Left renal cortex interstitium (tissue), 4 donors: ENCODE measurements at regions not wholly inside any gene's neighbourhood (a gene's known extent, or its start where the extent isn't known, plus 50 kb on each side); places are given as distances from the start of the nearest gene placed in this dataset.

Source experiments
- DNase-seq, 4 donors: peaks; one replicate each; pipeline ENCODE4 v3.0.0-alpha.2; 2013; ENCODE audit warnings: low read depth in 4 of 4, low spot score in 2 of 4, missing footprints in 1 of 4

DNA sequence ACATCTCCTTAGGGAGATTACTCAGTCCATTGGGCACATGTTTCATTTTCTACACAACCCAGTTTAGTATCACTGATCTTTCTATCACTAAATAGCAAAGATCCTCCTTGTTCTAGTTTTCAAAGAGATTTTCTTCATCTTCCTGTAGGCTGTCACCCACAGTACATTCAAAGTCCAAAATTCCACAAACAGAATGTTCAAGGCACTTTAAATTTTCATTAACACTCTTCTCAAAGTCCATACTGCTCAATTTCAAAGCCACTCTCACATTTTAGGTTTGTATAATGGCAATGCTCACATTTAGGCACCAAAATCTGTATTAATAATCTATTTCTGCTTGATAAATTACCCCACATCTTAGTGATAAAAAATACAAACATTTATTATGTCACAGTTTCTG, 152.8 kb downstream of the FSIP2 start:
- DNase-seq, result no peak

DNA sequence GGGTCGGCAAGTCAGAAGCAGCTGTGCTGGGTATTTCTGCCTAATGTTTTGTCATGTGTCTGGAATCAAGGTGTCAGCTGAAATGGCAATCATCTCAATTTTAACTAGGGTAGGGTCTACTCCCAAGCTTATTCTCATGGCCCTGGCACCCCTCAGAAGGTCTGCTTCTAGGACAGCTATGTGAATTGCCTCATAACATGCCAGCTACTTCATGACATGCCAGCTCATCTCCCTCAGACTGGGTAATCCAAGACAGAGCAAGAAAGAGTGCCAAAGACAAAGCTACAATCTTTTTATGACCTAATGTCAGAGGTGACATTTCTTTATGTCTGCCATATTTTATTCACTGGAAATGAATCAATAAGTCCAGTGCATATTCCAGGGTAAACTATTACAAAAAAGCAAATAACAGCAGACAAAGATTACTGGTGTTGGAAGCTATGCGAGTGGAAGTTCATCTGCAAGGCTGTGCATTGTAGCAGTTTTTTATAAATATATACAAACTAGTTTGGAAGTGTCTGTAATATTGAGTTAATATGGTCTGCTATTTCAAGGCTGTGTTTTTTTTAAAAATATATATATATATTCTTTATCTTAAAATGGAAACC, 153.3 kb downstream of the FSIP2 start:
- DNase-seq, result no peak

DNA sequence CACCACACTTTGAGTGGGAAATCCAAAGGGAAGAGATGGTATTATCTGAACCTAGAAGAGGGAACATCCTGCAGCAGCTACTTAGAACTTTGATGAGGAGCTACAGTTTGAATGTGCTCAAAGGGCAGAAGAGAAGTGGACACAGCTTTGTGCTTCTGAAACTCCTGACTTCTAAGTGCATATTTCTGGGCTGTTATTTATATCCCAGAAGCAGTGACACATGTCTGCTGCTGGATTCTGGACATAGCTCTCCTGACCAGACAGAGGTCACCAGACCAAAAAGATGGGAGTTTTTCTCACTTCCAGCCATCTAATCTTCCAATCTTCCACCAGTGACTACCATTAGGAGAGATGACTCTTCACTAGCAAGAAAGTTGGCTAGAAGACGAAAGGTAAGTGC, 153.9 kb downstream of the FSIP2 start:
- DNase-seq, result no peak

DNA sequence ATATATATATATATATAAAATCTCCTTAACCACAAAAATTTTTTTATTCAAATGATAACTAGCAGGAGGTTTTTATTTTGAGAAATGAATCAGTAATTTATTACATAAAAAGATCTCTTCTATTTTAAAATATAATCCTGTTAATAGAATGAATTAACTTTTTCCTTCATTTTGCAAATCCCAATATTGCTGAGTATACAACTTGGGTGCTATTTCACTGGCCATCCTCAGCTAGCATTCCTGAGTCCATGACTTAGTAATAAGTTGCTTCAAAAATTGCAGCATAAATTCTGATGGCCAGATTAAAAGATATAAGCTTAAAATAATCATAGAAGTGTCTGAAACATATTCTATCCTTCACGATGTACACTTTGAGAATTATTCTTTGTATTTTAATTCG, 155.6 kb downstream of the FSIP2 start:
- DNase-seq, result no peak

DNA sequence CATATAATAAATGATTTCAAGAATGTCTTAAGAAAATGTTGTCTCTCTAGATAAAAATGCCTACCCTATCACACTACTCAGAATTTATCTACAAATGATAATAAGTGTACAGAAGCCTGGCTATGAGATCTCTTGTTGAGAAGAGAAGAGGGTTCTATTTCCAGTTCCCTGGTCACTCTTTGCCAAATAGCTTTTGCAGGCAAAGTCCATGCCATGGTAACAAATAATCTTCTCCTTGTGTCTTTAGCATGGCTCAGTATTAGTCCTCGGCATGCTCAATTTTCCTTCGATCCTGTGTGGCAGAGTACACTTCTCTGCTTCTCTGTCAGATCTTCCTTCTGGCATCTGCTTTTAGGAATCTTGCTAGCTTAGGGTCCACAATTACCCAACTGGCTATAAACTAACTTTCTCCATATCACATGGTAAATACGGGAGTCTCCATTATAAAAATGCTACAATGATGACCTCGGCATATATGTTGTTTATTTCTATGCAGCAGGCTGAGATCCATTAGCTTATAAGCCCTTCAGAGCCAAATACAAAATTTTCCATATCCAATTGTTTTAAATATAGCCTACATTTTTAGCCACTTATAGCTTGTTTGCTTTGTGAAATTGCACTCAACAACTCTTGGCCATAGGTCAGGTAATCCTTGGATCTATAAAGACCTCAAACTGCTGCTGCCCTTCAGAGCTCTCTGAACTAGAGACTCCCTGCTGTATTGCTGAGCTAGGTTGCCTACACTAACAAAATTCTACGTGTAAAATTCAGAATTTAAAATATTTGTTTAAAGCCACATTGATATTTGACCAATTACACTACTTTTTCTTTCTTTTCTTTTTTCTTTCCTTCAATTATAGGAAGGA, 157.5 kb downstream of the FSIP2 start:
- no peak for DNase-seq

DNA sequence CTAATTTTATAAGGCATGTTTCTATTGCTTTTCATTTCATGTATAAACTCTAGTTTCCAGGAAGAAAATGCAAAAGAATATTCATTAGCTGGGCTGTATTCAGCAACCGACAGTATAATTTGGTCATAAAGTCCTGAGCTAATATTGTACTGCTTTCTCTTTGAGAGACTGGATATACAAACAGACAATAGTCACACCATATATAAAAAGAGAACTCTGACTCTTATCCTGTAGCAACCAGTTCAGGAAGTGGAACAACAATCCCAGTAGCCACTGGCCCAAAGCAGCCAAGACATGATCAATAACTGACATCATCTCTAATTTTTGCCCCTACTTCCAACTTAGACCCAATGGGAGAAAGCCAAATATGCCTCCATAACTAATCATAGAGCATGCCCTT, 160.8 kb downstream of the FSIP2 start:
- DNase-seq, result no peak

DNA sequence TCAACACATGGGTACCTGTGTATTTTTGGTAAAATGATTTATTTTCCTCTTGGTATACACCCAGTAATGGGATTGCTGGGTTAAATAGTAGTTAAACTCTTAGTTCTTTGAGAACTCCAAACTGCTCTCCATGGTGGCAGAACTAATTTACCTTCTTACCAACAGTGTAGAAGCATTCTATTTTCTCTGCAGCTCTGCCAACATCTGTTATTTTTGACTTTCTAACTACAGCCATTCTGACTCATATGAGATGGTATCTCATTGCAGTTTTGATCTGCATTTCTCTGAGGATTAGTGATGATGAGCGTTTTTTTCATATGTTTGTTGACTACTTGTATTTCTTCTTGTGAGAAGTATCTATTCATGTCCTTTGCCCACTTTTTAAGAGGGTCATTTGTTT, 180.6 kb downstream of the FSIP2 start:
- DNase-seq, result no peak

DNA sequence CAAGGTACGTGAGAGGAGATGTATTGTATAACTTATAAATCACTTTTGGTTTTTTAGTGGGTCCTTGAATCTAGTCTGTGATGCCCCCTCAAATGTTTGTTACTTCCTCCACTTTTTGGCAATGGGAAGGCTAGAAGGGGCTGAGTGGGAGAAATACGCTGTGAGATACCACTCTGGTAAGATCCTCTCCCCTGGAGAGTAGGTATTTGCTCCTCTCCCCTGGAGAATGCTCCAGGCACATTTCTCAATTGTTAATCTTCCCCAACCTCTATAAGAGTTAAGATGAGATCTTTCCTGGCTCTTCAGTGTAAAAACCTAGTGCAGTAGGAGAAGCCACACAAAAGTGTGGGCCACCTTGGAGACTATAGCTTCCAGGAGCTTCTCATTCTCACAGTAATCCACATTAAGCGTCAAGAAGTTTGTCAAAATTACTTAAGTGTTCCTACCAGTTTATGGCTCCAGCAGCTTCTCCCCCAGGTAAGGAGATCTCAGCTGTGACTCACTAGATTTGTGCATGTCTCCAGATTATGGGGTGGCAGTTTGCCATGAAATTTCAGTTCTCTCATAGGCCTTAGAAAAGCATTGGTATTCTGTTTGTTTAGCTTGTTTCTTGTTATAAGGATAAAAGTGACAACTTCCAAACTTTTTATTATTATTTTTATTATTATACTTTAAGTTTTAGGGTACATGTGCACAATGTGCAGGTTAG, 182.6 kb downstream of the FSIP2 start:
- no peak for DNase-seq

DNA sequence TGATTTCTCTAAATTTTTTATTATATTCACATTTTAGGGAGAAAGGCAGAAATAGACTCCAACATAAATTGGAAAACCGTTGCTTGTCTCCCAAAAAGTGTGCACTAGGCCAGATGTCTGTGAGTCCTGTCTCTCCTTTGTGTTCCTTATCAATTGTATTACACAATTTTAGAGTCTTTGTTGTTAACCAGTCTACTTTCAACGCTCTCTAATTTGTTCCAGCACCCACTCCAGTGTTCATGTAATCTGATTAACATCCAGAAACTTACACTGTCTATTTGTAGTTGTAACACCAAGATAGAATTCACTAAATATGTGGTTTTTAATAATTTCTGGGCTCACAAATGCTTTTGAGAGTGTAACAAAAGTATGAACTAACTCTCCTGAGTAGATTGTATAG, 195.6 kb downstream of the FSIP2 start:
- DNase-seq, result no peak

DNA sequence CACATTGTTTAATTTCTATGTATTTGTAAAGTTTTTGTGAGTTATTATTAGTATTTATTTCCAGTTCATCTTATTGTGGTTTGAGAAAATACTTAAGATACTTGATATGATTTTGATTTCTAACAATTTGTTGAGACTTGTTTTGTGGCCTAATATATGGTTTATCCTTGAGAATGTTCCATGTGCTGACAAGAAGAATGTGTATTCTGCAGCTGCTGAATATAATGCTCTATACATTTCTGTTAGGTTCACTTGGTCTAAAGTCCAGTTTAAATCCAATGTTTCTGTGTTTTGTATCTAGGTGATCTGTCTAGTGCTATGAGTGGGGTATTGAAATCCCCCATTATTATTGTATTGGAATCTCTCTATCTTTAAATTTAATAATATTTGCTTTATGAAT, 201.3 kb downstream of the FSIP2 start:
- DNase-seq, result no peak

DNA sequence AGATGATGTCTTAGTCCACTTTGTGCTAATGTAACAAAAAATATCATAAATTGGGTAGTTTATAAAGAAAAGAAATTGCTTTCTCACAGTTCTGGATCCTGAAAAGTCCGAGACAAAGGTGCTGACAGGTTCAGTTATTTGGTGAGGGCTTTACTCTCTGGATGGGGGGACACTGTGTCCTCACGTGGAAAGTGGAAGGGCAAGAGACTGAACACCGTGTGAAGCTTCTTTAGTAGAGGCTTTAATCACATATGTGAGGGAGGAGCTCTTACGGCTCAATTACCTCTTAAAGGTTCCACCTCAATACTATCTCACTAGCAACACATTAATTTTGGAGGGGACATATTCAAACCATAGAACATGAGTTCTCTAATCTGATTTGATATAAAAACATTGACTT, 204.3 kb downstream of the FSIP2 start:
- no peak for DNase-seq

DNA sequence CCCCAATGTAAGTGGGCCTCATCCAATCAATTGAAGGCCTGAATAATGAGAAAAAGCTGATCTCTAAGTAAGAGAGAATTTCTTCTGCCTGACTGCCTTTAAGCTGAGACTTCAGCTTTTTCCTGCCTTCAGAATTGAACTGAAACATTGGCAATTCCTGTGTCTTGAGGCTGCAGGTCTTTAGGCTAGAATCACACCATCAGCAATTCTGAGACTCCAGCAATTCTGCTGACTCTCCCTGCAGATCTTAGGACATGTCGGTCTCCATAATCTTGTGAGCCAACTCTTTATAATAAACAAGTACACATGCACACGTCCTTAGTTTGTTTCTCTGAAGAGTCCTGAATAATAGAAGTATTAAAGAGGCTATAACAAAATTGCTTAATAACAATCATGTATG, 209.1 kb downstream of the FSIP2 start:
- no peak for DNase-seq

DNA sequence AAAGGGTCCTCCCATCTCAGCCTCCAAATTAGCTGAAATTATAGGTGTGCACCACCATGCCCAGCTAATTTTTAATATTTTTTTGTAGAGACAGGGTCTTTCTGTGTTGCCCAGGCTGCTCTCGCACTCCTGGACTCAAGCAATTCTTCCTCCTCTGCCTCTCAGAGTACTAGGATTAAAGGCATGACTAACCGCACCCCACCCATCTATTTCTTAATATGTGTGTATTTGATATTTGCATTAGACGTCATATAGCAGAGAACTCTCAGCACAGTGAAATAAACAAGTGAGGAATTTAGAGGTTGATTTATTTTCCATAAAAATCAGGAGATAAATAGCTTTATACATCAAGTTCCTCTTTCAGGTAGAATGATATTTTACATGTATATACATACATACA, 213.5 kb downstream of the FSIP2 start:
- no peak for DNase-seq

DNA sequence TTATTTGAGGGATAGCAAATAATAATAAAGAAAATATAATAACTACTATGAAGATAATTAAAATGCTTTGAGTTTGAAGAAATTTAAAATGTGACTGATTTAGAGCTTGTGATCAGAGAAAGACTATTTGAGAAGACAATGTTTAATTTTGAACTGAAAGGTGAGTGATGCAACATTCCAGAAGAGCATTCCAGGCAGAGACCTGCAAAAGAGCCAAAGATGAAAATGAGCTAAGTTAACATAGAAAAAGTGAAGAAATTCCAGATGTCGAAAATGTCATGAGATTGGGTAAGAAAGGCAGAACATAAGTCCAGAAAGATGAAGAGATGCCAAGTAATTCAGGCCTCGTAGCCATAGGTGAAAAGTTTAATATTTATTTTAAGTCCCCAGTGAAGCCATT, 215.8 kb downstream of the FSIP2 start:
- no peak for DNase-seq

DNA sequence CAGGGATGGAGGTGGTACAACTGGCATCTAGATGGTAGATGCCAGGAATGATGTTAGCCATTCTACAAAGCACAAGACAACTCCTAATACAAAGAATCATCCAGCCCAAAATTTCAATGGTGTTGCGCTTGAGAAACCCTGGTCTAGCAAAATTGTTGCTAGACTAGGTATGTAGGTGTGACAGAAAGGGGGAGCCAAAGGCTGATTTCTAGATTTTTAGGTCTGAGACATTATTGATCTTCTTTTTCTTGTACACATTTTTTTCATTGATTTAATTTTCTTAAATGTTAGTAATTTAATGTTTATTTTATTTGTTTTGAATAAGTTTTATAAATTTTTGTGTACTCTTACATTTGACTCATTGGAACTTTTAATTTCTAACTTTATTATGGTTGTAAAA, 216.4 kb downstream of the FSIP2 start:
- no peak for DNase-seq

DNA sequence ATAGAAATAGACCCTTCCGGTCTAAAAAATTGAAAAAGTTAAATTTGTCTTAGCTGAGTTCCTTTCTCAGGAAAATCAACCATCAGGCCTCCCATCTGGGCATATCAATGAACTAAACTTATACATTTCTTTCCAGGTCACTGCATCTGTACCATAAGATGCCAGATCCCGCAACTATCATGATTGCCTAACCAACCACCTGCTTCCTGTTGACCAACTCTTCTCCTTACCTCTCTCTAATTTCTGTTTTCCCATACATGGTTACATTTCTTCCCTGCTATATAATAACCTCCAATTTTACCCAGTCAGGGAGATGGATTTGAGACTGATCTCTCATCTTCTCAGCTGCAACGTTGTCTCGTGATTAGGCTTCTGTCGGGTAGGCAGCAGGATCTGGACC, 228.7 kb downstream of the FSIP2 start:
- DNase-seq, result no peak

DNA sequence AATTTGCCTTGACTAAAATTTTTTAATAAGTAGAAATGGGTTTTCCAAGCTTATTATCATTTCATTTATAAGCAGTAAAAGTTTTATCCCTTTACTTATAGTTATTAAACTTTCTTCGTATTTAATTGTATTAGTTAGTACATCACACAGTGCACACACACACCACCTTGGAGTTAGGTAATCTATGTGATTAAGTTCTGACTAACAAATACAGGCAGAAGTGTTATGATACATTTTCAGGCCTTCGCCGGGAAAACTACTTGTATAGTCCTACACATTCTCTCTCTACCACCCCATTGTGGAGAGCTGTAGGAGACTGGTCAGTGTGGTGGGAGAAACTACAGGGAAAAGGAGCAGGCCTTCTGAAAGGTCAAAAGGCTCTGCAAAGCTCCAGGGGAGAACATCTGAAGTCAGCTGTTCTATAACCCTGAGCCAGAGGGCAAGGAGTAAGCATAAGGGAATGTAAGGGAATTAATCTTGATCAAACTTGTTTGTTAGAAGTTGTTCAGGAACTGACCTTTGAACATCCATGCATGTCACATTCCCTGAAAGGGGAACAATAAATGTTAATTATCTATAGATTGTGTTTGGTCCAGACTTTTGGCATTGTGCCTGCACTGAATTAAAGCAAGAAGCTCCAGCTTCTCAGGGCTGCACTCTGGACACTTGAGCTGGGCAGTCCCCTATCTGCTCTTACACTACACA, 231.7 kb downstream of the FSIP2 start:
- DNase-seq, result peak in 1 of 4 donors; percentile 16

DNA sequence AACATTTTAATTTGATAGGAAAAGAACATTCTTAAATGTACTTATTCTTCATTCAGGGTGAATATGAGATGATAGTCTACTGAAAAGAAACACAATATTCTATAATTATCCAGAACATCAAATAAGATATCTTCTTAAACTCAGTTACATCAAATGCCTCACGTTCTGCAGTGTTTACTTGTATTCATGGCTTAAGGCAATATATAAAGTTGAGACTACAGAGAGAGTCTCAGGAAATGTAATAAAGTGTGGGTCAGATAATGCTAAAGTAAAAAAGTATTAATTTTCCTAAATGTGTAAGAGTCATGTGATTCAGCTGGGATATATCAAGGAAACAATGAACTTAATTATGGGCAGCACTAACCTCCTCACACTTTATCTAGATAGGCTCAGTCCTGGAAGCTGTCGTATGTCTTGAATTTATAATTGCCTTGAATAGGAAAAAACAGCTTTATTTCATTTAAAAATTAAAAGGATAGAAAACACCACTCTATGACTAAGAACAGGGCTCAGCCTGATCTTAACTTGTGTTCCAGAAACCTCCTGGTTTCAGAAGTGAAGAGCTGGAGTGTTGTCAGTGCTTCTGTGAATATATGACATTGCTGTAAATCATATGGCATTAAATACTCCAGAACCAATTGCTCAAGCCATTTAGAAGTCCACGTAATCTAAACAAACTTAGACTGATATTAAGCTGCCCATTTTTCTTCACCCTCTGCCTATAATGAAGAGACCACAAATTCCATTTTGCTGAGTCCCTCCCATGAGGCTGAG, 240.2 kb downstream of the FSIP2 start:
- DNase-seq, result no peak

DNA sequence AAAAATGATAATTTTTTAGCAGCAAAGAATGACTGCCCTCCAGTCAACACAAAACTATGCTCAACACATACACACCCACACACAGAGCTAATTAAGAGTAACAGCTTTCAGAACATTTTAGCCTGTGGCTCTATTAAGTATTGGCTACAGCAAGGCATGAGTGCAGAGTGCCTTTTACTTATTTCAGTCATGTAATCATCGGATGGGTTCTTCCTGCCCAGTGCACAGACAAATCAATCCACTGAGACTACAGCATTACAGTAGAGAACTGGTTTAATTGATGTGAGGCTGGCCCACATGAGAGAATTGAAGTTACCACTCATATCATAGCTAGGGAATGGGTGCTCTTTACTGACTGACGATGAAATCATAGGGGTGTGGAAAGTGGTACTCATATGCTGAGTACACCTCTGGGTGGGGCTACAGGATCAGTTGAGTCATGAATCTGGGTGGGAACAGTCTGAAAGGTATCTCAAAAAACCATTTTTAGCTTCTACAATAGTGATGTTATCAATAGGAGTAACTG, 241.0 kb downstream of the FSIP2 start:
- no peak for DNase-seq

DNA sequence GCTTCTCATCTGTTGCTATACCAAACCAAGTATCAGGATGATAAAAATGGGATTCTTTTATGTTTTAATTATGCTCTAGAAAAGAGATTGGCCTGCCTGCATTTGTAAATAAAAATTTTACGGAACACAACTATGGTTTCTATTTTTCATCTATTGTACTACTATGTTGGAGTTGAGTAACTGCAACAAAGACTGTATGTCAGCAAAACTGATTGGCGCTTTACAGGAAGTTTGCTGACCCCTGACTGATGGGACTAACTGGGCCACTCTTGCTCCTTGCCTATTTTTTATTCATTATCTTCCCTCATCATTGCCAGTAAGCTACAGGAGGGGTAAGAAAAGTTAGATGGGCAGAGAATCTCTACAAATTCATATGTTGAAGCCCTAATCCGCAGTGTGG, 242.3 kb downstream of the FSIP2 start:
- no peak for DNase-seq
